Endothelial cell of umbilical vein (primary cell): ENCODE measurements at regions not wholly inside any gene's neighbourhood (a gene's known extent, or its start where the extent isn't known, plus 50 kb on each side); places are given as distances from the start of the nearest gene placed in this dataset.

Experiments used
- BruUV-seq: library from RNA; stranded (reverse); fragments of 400-500 nt; replicated peaks from 2 replicates; lab custom pipeline; 2021; lab: Mats Ljungman, UMichigan
- CTCF ChIA-PET: fragments of 300-600, 350-600 bp; sonication (Branson Sonifier 250); formaldehyde crosslinking; loops from one replicate; lab custom pipeline; 2021; ENCODE audit warnings: antibody characterized with exemption, inconsistent platforms; lab: Charles Lee
- POLR2A ChIA-PET: fragments of 300-600, 350-600 bp; sonication (Branson Sonifier 250); formaldehyde crosslinking; loops from one replicate; lab custom pipeline; 2021; ENCODE audit warnings: antibody characterized with exemption, inconsistent platforms; lab: Charles Lee
- DNase-seq: peaks from one replicate; pipeline ENCODE4 v3.0.0-alpha.2; 2011; ENCODE audit warnings: low read depth, low spot score
- FAIRE-seq: peaks from 2 replicates; lab custom pipeline; 2011; peaks lifted over from hg19 to GRCh38; lab: Jason Lieb, UNC
- H2AFZ ChIP-seq: 2 replicates; pipeline ENCODE4 v1.6.0; 2012; ENCODE audit warnings: low read depth, low read length, control low read depth, inconsistent platforms
- H3K27ac ChIP-seq: 2 replicates; pipeline ENCODE4 v1.5.1; 2011; ENCODE audit warnings: low read depth, mild to moderate bottlenecking, control low read depth, low read length, moderate library complexity; ENCODE audit not compliant: insufficient read depth
- H3K27me3 ChIP-seq, 2 experiments: 2 replicates each; pipeline versions ENCODE4 v1.6.0 to v1.6.1; 2011; ENCODE audit warnings: low read length in 2 of 2, mixed read lengths in 1 of 2; ENCODE audit not compliant: control insufficient read depth in 2 of 2, insufficient read depth in 2 of 2
- H3K36me3 ChIP-seq, 2 experiments: 2 replicates in 1 of 2; 3 replicates in 1 of 2; pipeline ENCODE4 v1.5.1; 2011; ENCODE audit warnings: low read length in 2 of 2, mild to moderate bottlenecking in 1 of 2, moderate library complexity in 1 of 2; ENCODE audit not compliant: control insufficient read depth in 2 of 2, insufficient read depth in 2 of 2; ENCODE audit errors: extremely low read depth in 1 of 2
- H3K4me1 ChIP-seq: 3 replicates; pipeline ENCODE4 v1.5.1; 2011; ENCODE audit warnings: mild to moderate bottlenecking, low read length; ENCODE audit not compliant: control insufficient read depth, insufficient read depth; ENCODE audit errors: extremely low read depth
- H3K4me2 ChIP-seq: 2 replicates; pipeline ENCODE4 v1.6.1; 2011; ENCODE audit warnings: low read length, control low read depth, mixed read lengths; ENCODE audit not compliant: insufficient read depth
- H3K4me3 ChIP-seq, 3 experiments: fragments of 200-600 bp in 1 of 3; sonication (generic), shearing (Covaris generic) in 1 of 3; replicated peaks in 1 of 3; 2 replicates each; pipeline ENCODE4 v1.5.1; 2011 to 2016; ENCODE audit warnings: control low read depth in 3 of 3, low read length in 3 of 3, mild to moderate bottlenecking in 2 of 3, inconsistent platforms in 1 of 3, low read depth in 1 of 3, moderate library complexity in 1 of 3; ENCODE audit not compliant: insufficient read depth in 1 of 3
- H3K79me2 ChIP-seq: 2 replicates; pipeline ENCODE4 v1.6.0; 2012; ENCODE audit warnings: low read length, inconsistent platforms; ENCODE audit not compliant: control insufficient read depth, insufficient read depth
- H3K9ac ChIP-seq: replicated peaks from 2 replicates; pipeline ENCODE3; 2011; ENCODE audit warnings: low read length, control low read depth; ENCODE audit not compliant: insufficient read depth; ENCODE audit errors: extremely low read depth
- H3K9me1 ChIP-seq: replicated peaks from 3 replicates; pipeline ENCODE4 v1.6.0; 2011; ENCODE audit warnings: mild to moderate bottlenecking, low read length; ENCODE audit not compliant: control insufficient read depth, insufficient read depth; ENCODE audit errors: extremely low read depth
- H3K9me3 ChIP-seq: replicated peaks from 2 replicates; pipeline ENCODE4 v1.5.1; 2012; ENCODE audit warnings: low read length, inconsistent platforms; ENCODE audit not compliant: control insufficient read depth, insufficient read depth
- H4K20me1 ChIP-seq: replicated peaks from 2 replicates; pipeline ENCODE3; 2011; ENCODE audit warnings: mild to moderate bottlenecking, low read length; ENCODE audit not compliant: control insufficient read depth, insufficient read depth; ENCODE audit errors: extremely low read depth
- CTCF ChIP-seq, 2 donors: IDR thresholded peaks; 1 replicate in 1 of 2; 2 replicates in 1 of 2; pipeline ENCODE4 v1.5.1; 2011; ENCODE audit warnings: low read length in 2 of 2, mild to moderate bottlenecking in 2 of 2, moderate library complexity in 2 of 2, control low read depth in 1 of 2, inconsistent platforms in 1 of 2, low read depth in 1 of 2; ENCODE audit not compliant: insufficient read depth in 1 of 2; ENCODE audit errors: extremely low read depth in 1 of 2
- EZH2 ChIP-seq: IDR thresholded peaks from 2 replicates; pipeline ENCODE4 v1.6.1; 2012; ENCODE audit warnings: borderline replicate concordance, low read depth, mild to moderate bottlenecking, moderate library complexity, low read length, inconsistent platforms; ENCODE audit not compliant: severe bottlenecking
- FOS ChIP-seq: IDR thresholded peaks from 2 replicates; pipeline ENCODE4 v1.6.1; 2011; ENCODE audit warnings: mild to moderate bottlenecking, low read length, moderate library complexity, borderline replicate concordance; ENCODE audit not compliant: insufficient read depth
- GATA2 ChIP-seq: IDR thresholded peaks from 2 replicates; pipeline ENCODE4 v1.7.0; 2011; ENCODE audit warnings: low read depth, mild to moderate bottlenecking, moderate library complexity, mixed read lengths, low read length; ENCODE audit not compliant: insufficient read length, insufficient read depth
- JUN ChIP-seq: IDR thresholded peaks from 2 replicates; pipeline ENCODE4 v1.6.1; 2011; ENCODE audit warnings: borderline replicate concordance, low read depth; ENCODE audit not compliant: insufficient read length, insufficient read depth
- MAX ChIP-seq: IDR thresholded peaks from 2 replicates; pipeline ENCODE4 v1.6.1; 2011; ENCODE audit not compliant: insufficient read depth, insufficient read length
- MYC ChIP-seq: IDR thresholded peaks from one replicate; pipeline ENCODE4 v1.6.1; 2011; ENCODE audit warnings: mild to moderate bottlenecking, low read depth, low read length
- POLR2A ChIP-seq: IDR thresholded peaks from 2 replicates; pipeline ENCODE4 v1.6.1; 2012; ENCODE audit warnings: low read depth, mild to moderate bottlenecking, control low read depth, low read length
- POLR2AphosphoS5 ChIP-seq: IDR thresholded peaks from 2 replicates; pipeline ENCODE4 v1.6.1; 2012; ENCODE audit warnings: low read depth, mild to moderate bottlenecking, control low read depth, low read length, moderate library complexity; ENCODE audit not compliant: insufficient read depth
- dilution Hi-C: fragments of 300-500 bp; cut with MboI; formaldehyde crosslinking; loops from one replicate; pipeline ENCODE4 v1.15.0; 2019; ENCODE audit warnings: low sequenced_read_pairs; ENCODE audit not compliant: extremely low pct_ligation_motif_present
- intact Hi-C: fragments of 100-400 bp; cut with micrococcal nuclease; formaldehyde crosslinking; loops from one replicate; pipeline ENCODE4 v1.10.0; 2022

DNA sequence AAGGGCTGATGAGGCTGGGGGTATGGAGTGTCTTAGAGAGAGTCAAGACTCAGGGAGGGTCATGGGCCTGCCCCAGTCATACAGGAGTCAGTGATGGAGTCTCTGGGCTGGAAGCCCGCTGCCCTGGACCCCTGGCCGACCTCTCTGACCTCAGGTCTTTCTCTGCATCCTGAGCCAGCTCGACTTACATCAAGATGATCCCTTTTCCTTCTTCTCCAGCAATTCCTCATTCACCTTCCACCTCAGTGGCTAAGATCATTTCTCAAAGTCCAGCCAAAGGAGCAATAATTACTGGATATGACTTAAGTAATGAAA is 308.6 kb downstream of the MATN1 start:
- no peaks in the 10 kb centered on the region for H3K79me2 ChIP-seq
- dilution Hi-C loops (no loop called here), intact Hi-C loops (no loop called here)
- H3K4me2 ChIP-seq: no peak overlapping the region
- H3K27ac ChIP-seq: no peak overlapping the region
- CTCF ChIA-PET: interaction anchor here (1.5 kb wide), 1 partner anchor 34 kb away, joined by 3 read pairs; no protein-coding TSS in a partner anchor
- BruUV-seq: no TSS peak
- H3K4me1 ChIP-seq: no peaks in the 10 kb centered on the region
- no peak for TF ChIP-seq POLR2A
- TF ChIP-seq JUN: no peak
- TF ChIP-seq FOS: no peak
- TF ChIP-seq POLR2AphosphoS5: no peak
- TF ChIP-seq MYC: no peak
- TF ChIP-seq GATA2: no peak
- TF ChIP-seq MAX: no peak
- TF ChIP-seq CTCF (IDR thresholded peaks at IDR 0.05; ENCODE audit: extremely low read depth in 1 of 2, insufficient read depth in 1 of 2, low read depth in 1 of 2, low read length in 2 of 2): no peak
- no peak for TF ChIP-seq EZH2
- H4K20me1 ChIP-seq: no peaks in the 10 kb centered on the region
- H3K4me3 ChIP-seq: no peak overlapping the region
- no peaks in the 10 kb centered on the region for H3K27me3 ChIP-seq
- POLR2A ChIA-PET: no interaction called here
- no peak for FAIRE-seq
- H3K9ac ChIP-seq: no peak overlapping the region
- H2AFZ ChIP-seq: no peak overlapping the region
- no peak for DNase-seq
- H3K9me1 ChIP-seq: no peaks in the 10 kb centered on the region
- no peaks in the 10 kb centered on the region for H3K9me3 ChIP-seq
- no peaks in the 10 kb centered on the region for H3K36me3 ChIP-seq
